HG03571 (cell line): ENCODE measurements at regions not wholly inside any gene's neighbourhood (a gene's known extent, or its start where the extent isn't known, plus 50 kb on each side); places are given as distances from the start of the nearest gene placed in this dataset.

Source experiments
- ATAC-seq: cut with Tn5 transposase; IDR thresholded peaks from one replicate; pipeline ENCODE4 v1.9.1; 2021; ENCODE audit not compliant: unreplicated experiment

DNA sequence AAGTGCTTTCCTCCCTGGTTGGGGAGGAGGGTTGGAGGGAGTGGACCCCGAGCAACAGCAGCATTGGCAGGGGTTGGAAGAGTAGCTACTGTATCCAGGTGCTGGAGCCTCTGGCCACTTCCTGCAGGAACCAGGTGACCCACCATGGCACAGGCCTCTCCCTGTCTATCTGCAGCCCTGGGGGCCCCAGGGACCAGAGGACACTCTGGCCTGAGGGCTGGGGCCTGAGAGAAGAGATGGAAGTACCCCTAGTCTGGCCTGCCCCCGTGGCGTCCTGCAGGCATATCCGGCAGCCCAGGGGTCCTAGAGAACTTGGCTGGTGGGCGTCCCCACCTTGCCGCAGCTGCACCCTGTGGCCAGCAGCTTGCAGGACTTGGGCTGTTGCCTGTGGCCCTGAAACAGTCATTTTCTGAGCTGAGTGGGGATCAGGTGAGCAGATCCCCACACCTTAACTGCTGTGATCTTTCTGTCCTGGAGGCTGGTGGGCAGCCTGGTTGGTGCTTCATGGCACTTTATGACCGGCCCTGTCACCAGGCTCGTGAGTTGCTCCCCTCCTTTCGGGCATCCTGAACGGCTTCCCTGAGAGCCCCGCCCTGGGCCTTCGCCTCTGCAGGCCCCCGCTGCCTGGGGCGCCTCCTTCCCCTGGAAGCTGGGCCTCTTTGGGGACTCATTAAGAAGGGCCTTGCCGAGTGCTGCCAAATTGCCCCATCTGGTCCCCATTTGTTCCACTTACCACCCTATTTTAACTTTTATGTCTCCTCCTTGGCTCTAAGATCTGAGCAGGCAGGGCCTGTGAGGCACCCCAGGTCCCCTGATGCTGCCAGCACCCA lies 298.6 kb downstream of the SEC14L1 start:
- no peak for ATAC-seq

DNA sequence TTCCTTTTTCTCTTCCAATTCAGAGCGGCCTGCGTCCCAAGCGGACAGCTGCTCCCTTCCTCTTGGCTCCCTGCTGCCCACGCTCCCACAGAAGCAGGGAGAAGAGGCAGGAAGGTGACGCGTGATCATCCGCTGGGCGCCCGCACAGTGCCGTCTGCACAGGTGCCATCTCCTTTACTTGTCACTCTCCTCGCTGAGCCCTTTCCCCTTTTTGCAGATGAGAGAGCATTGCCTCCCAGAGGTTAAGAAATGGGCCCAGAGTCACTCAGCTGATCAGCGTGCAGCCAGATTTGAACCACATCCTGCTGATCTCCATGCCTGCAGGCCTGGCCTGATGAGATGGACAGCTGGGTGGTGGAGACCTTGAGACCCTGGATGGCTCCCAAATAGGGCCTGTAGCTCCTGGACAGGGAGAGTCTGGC lies 299.8 kb downstream of the SEC14L1 start:
- ATAC-seq = no peak

DNA sequence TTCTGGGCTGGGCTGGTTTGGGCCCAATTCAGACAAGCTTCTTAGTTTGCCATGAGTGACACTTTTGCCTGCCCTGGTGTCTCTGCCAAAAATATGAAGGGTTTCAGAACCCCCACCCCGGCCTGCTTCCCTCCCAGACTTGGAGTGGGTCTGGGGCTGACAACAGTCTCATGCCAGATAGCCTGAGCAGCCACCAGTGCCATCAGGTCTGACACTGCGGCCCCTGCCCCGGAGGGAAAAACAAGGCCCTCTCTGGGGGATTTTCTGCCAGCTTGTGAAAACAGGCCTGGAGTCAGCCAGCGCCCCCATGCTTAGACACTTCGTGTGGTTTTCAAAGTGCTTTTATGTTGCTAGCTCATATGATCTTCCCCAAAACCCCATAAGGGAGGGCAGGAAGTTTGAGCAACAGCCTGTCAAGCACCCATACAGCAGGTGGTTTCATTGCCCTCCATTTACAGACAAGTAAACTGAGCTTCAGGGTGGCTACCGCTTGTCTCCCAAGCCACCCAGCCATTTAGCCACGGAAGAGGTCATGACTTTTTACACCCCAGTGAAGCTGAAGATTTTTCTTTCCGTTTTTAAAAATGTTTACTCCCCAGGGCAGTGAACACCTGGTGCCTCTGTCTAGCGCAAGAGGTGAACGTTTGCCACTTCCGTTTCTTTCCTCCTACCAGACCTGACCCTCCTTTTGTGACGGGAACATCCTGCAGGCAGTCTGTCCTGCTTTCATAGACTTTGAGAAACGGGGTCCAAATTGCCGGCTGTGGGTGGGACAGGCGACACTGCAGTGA lies 300.6 kb downstream of the SEC14L1 start:
- ATAC-seq = peak; percentile 40

- ATAC-seq = no peak
These were observed 301.2 kb downstream of the SEC14L1 start for GRCh38 chr17:77441940-77442339.

DNA sequence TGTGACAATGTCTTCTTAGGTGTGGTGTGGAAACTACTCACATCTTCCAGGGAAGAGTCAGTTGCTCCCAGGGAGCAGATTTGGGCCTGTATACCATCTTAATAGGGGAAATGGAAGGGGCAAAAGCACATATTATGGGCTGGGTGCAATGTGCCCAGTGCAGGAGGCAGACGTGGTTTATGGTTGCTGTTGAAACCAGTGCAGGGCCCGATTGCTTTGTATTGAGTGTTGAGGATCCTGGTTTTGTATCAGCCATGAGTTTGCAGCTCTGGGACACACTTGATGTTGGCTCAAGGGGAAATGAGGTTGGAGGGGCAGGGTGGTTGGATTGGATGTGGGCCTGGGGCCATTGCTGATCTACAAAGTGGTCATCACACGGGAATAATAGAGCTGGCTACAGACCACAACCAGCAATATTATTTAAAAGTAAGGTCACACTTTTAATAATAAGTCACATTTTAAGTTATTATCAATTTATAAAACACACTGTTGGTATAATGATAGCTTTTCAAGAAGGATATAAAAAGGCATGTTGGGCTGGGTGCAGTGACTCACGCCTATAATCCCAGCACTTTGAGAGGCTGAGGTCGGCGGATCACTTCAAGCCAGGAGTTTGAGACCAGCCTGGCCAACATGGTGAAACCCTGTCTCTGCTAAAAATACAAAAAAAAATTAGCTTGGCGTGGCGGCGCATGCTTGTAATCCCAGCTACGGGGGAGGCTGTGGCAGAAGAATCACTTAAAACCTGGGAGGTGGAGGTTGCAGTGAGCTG lies 302.4 kb downstream of the SEC14L1 start:
- ATAC-seq = no peak

DNA sequence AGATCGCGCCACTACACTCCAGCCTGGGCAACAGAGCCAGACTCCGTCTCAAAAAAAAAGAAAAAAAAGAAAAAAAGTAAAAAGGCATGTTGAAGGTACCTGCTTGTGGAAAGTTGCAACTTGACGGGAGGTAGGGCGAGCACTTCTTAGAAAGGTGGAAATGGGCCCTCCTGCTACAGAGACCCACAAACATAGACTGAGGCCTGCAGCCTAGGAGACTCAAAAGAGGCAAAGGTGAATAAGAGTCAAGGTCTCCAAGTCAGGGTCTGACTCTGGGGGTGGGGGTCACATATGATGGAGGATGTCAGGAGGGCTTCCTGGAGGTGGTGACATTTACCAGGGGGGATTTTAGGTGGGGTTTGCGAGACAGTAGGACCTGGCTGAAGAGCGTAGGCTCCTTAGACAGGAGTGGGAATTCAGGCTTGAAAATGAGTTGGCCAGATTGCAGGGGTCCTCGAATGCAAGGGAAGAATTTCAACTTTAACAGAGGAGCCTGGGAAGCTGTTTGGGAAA lies 303.0 kb downstream of the SEC14L1 start:
- no peak for ATAC-seq

DNA sequence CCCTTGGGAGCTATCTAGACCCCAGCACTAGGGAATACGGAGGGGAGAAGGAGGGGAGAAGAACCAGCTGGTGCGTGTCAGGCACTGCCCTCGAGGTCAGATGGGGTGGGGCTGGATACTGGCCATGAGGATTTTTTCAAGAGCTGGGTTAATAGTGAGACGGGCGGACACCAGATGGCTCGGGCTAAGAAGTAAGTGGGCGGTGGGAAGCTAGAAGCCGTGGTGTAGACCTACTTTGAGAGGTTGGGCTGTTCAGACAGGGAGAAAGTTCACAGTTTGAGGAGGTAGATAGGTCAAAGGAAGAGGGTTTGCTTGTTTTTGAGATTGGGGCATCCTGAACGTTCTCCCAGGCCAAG lies 303.8 kb downstream of the SEC14L1 start:
- no peak for ATAC-seq

DNA sequence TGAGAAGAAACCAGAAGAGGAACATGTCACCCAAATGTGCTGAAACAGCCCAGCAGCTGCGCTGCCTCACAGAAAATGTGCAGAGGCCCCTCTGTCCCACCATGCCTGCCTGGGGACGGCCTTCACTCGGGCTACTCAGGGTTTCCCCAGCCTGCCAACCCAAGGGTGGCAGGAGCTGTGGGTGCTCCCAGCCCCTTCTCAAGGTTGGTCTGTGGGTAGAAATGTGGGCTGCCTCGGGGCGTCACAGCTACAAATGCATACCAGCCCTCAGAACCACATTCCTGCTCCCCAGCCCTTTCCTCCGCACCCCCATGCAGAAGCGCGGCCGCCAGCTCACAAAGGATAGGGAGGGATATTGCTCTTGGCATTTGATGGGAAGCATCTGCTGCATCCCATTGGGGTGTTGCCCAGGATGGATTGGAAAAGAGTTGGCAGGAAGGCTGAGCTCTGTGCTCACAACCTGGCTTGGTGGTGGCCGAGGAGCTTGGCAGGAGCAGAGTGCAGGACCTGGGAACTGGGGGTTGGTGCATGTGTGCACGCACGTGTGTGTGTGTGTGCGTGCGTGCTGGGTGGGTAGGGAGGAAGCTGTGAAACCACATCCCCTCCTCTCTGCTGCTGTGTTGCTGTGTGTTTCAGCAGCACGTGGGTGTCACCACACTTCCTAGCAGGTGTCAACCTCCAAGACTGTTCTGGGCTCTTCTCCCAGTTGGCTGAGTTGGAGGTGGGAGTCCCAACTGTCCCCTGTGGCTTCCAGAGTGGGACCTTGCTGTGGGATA lies 304.4 kb downstream of the SEC14L1 start:
- ATAC-seq = peak; percentile 30

DNA sequence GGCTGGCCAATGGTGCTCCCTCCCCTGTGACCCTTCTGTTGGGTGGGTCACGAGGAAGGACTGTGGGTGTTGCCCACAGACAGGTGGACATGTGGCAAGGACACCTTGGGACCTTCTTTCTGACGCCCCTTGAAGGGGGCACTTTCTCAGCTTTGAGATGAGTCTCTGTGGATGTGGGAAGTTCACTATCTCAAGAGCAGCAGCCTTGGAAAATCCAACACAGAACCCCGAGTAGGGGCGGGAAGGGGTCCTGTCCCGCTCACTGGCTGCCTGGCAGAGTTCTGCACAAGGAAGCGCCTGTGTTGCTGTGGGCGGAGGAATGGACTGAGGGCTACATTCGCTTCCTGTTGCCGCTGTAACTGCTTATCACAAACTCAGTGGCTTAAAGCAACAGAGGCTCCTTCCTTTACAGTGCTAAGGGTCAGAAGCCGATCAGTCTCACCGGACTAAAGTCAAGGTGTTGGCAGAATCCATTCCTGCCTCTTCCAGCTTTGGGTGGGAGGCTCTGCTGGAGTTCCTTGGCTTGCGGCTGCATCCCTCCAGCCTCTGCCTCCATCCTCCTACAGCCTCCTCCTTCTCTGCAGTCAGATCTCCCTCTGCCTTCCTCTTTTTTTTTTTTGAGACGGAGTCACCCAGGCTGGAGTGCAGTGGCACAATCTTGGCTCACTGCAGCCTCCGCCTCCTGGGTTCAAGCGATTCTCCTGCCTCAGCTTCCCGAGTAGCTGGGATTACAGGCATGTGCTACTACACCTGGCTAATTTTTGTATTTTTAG lies 305.2 kb downstream of the SEC14L1 start:
- ATAC-seq = no peak

DNA sequence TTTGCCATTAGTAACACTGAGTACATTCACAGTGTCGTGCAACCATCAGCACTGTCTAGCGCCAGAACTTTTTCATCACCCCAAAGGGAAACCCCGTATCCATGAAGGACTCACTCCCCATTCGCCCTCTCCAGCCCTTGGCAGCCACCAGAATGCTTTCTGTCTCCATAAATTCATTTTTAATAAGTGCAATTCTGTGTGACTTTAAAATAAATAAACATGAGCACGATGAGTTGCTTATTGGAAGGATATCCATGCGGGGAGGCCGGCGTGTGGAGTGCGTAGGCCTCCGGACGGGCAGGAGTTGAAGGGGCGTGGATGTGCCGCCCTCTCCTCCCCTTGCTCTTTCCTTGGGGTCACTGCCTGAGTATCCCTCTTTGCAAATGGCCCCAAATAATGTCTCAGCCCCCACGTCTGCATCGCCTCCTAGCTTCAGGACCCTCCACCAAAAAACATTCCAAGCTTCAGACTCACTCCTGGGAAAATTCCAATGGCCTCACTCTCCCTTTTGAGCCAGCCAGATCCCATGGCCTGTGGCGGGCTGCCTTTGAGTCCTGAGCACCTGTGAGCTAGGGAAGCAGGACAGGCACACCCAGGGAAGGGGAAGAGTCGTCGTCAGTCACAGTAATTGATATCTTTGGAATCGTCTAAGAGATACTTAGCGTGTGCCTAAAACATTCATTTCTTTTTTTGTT lies 306.3 kb downstream of the SEC14L1 start:
- ATAC-seq = no peak

DNA sequence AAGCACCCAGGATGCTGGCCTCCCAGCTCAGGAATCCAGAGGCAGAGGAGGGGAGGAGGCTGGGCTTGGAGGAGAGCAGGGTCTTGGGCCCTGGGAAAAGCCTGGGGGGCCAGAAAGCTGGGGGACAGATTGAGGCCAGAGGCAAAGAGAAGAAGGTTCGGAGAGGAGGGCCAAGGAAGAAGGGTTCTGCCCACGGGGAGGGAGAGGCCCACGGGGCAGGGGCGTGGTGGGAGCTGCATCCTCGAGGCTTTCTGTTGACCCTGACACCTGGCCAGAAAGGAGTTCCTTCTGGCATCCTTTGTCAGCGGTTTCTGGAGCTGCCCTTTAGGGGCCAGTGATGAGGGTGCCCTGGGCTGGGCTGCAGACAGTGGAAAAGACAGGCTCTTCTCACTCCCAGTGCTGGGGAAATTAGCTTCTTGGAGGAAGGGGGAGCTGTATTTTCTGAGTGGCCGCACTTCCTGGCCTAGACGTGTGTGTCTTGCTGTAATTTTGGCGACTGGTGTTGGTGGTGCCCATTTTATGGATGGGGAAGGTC lies 308.7 kb downstream of the SEC14L1 start:
- no peak for ATAC-seq

DNA sequence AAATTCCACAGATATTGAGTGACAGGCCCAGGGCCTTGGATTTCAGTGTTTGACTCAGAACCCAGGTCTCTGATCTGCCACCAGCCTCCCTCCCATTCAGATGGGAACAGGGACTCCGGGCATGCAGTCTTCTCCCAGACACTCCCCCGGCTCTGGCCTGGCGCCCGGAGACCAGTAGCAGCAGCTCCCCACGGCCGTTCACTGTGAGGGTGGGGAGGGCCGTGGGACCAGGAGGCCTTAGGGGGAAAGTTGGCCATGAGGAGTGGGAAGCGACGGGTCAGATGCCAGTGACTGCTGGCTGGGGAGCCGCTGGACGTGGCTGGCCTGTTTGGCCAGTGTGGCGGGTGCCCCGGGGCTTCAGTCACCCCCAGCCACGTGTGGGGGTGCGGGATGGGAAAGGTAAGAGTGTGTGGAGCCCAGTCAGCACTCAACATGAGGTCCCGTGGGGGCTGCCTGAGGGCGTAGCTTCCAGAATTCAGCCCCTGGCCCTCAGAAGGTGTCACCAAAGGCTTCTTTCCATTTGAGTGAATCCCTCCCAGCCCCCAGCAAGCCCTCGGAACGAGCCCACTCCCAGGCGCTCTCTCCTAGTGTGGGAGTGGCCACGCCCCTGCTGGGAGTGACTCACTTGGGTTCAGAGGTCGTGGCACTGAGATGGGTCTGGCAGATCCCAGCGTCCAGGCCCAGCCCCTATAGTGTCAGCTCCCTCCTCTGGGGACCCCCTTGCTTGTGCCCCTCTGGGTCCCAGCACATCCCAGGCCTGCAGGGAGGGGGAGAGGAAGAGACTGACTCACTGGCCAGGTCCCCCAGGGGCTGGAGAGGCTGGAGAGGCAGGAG lies 309.4 kb downstream of the SEC14L1 start:
- no peak for ATAC-seq

DNA sequence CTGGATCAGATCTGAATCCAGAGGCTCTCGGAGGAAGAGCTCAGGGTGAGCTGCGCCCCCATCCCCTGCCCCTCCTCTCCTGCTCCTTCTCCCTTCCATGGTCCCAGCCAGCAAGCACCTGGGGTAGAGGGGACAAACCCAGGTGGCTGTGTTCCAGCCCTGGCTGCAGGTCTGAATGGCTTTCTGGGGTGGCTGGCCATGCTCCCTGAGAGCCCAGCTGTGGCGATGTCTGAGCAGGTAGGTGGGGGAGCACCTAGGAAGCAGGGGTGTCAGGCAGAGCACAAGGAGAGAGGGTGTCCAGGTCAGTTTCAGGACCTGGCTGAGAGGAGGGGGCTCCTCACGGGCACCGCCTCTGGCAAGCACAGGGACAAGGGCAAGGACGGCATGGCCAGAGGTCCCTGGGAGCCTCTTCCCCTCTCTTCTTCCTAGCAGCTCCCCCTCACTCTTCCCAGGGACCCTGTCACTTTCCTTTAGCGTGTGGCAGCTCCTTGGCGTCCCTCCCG lies 310.0 kb downstream of the SEC14L1 start:
- no peak for ATAC-seq

- no peak for ATAC-seq
These were observed 310.6 kb downstream of the SEC14L1 start for GRCh38 chr17:77451245-77451893.

- ATAC-seq = no peak
These were observed 311.4 kb downstream of the SEC14L1 start for GRCh38 chr17:77451894-77452852.

- ATAC-seq = no peak
These were observed 313.0 kb downstream of the SEC14L1 start for GRCh38 chr17:77453613-77454241.
